HG02973 (cell line): ENCODE measurements at regions not wholly inside any gene's neighbourhood (a gene's known extent, or its start where the extent isn't known, plus 50 kb on each side); places are given as distances from the start of the nearest gene placed in this dataset.

Source experiments
- ATAC-seq: cut with Tn5 transposase; IDR thresholded peaks from one replicate; pipeline ENCODE4 v1.9.1; 2021; ENCODE audit warnings: moderate library complexity; ENCODE audit not compliant: unreplicated experiment

- no peak for ATAC-seq
These were observed 491.3 kb downstream of the OTOL1 start for GRCh38 chr3:161987933-161988332.

- ATAC-seq = no peak
These were observed 492.4 kb downstream of the OTOL1 start for GRCh38 chr3:161989012-161989411.

GRCh38 chr3:161990036-161990435 lies 493.4 kb downstream of the OTOL1 start:
- ATAC-seq = no peak

GRCh38 chr3:161991901-161992540 lies 495.4 kb downstream of the OTOL1 start:
- no peak for ATAC-seq

GRCh38 chr3:161999846-162000245 lies 503.2 kb downstream of the OTOL1 start:
- ATAC-seq = no peak

GRCh38 chr3:162007722-162008121 lies 511.1 kb downstream of the OTOL1 start:
- no peak for ATAC-seq

- no peak for ATAC-seq
These were observed 516.0 kb downstream of the OTOL1 start for GRCh38 chr3:162012633-162013032.

- no peak for ATAC-seq
These were observed 517.7 kb downstream of the OTOL1 start for GRCh38 chr3:162014284-162014683.

GRCh38 chr3:162015856-162016255 lies 519.2 kb downstream of the OTOL1 start:
- no peak for ATAC-seq

GRCh38 chr3:162019817-162020216 lies 523.2 kb downstream of the OTOL1 start:
- no peak for ATAC-seq

- ATAC-seq = no peak
These were observed 524.6 kb downstream of the OTOL1 start for GRCh38 chr3:162021206-162021605.

- no peak for ATAC-seq
These were observed 526.3 kb downstream of the OTOL1 start for GRCh38 chr3:162022911-162023310.

- no peak for ATAC-seq
These were observed 533.1 kb downstream of the OTOL1 start for GRCh38 chr3:162029736-162030135.

- no peak for ATAC-seq
These were observed 537.8 kb downstream of the OTOL1 start for GRCh38 chr3:162034368-162034767.

GRCh38 chr3:162041622-162042021 lies 545.0 kb downstream of the OTOL1 start:
- ATAC-seq = no peak

- no peak for ATAC-seq
These were observed 556.0 kb downstream of the OTOL1 start for GRCh38 chr3:162052636-162053035.

GRCh38 chr3:162072656-162073164 lies 576.1 kb downstream of the OTOL1 start:
- ATAC-seq = no peak

GRCh38 chr3:162073422-162073975 lies 576.9 kb downstream of the OTOL1 start:
- no peak for ATAC-seq

GRCh38 chr3:162077108-162077507 lies 580.5 kb downstream of the OTOL1 start:
- no peak for ATAC-seq

- no peak for ATAC-seq
These were observed 585.9 kb downstream of the OTOL1 start for GRCh38 chr3:162082516-162082915.

- ATAC-seq = no peak
These were observed 590.8 kb downstream of the OTOL1 start for GRCh38 chr3:162087361-162087760.

GRCh38 chr3:162092751-162093150 lies 596.1 kb downstream of the OTOL1 start:
- no peak for ATAC-seq

GRCh38 chr3:162094301-162094700 lies 597.7 kb downstream of the OTOL1 start:
- ATAC-seq = no peak
